Hepatocyte (in vitro differentiated cells): ENCODE measurements at regions not wholly inside any gene's neighbourhood (a gene's known extent, or its start where the extent isn't known, plus 50 kb on each side); places are given as distances from the start of the nearest gene placed in this dataset.

Source experiments
- DNase-seq: peaks from one replicate; pipeline ENCODE4 v3.0.0-alpha.2; 2016; ENCODE audit warnings: low spot score
- H2AFZ ChIP-seq: fragments of 200-600 bp; sonication (generic); 2 replicates; pipeline ENCODE4 v1.6.0; 2016; ENCODE audit warnings: antibody characterized with exemption, mild to moderate bottlenecking
- H3K27ac ChIP-seq: fragments of 200-600 bp; sonication (generic); 2 replicates; pipeline ENCODE4 v1.5.1; 2016; ENCODE audit warnings: mild to moderate bottlenecking
- H3K27me3 ChIP-seq: fragments of 200-600 bp; sonication (generic); 2 replicates; pipeline ENCODE4 v1.6.1; 2016
- H3K36me3 ChIP-seq: fragments of 200-600 bp; sonication (generic); replicated peaks from 2 replicates; pipeline ENCODE4 v1.5.1; 2016; ENCODE audit warnings: low read depth; ENCODE audit not compliant: insufficient read depth
- H3K4me1 ChIP-seq: fragments of 200-600 bp; sonication (generic); 2 replicates; pipeline ENCODE4 v1.5.1; 2016; ENCODE audit warnings: mild to moderate bottlenecking, moderate library complexity; ENCODE audit not compliant: insufficient read depth
- H3K4me2 ChIP-seq: fragments of 200-600 bp; sonication (generic); 2 replicates; pipeline ENCODE4 v1.6.0; 2016
- H3K4me3 ChIP-seq: fragments of 200-600 bp; sonication (generic); 2 replicates; pipeline ENCODE4 v1.5.1; 2016; ENCODE audit warnings: mild to moderate bottlenecking
- H3K79me2 ChIP-seq: fragments of 200-600 bp; sonication (generic); 2 replicates; pipeline ENCODE4 v1.6.0; 2017; ENCODE audit warnings: mild to moderate bottlenecking
- H3K9me2 ChIP-seq: fragments of 200-600 bp; sonication (generic); replicated peaks from 2 replicates; pipeline ENCODE4 v1.6.0; 2017; ENCODE audit warnings: mild to moderate bottlenecking; ENCODE audit not compliant: insufficient read depth
- H3K9me3 ChIP-seq: fragments of 200-600 bp; sonication (generic); 2 replicates; pipeline ENCODE4 v1.5.1; 2016; ENCODE audit warnings: low read depth, mild to moderate bottlenecking
- H4K20me1 ChIP-seq: fragments of 200-600 bp; sonication (generic); 2 replicates; pipeline ENCODE4 v1.6.0; 2016; ENCODE audit warnings: mild to moderate bottlenecking; ENCODE audit not compliant: insufficient read depth, poor library complexity, severe bottlenecking
- EZH2 ChIP-seq: fragments of 200-600 bp; sonication (generic); IDR thresholded peaks from 2 replicates; pipeline ENCODE4 v1.6.1; 2016; ENCODE audit warnings: antibody characterized with exemption, mild to moderate bottlenecking, borderline replicate concordance
- EZH2phosphoT487 ChIP-seq: fragments of 200-600 bp; sonication (generic); IDR thresholded peaks from one replicate; pipeline ENCODE4 v1.6.1; 2018; ENCODE audit warnings: antibody characterized with exemption, mild to moderate bottlenecking, low read depth, moderate library complexity; ENCODE audit not compliant: unreplicated experiment, severe bottlenecking
- WGBS: methylation state at CpG from one replicate; pipeline ENCODE4 v1.1.6; 2016; ENCODE audit warnings: low lambda C conversion rate; ENCODE audit errors: missing lambda C conversion rate; 5-methylcytosine and 5-hydroxymethylcytosine counted together
- TF ChIP-seq, protein P1 (sequence below): fragments of 200-600 bp; sonication (generic); IDR thresholded peaks from 2 replicates; pipeline ENCODE4 v1.5.1; 2016; ENCODE audit warnings: antibody characterized with exemption, mild to moderate bottlenecking; ENCODE audit not compliant: poor library complexity

DNA sequence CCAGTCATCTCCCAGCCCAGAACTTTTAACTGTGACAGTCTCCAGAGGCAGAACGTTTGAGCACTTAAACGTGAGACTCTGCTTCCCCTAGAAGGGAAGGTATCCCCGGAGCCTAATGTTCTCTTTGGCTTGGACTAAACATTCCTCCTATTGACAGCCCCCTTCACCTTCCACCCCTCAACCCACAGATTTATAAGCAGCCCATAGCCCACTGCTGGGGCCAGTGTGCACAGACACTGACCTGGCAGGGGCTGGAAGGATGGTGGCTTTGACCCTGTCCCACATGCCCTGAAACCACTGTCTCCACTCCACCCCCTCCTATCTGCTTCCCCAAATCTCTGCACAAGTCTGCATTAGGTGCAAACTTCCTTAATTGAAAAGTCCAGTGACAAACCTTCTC, 715.0 kb upstream of the IGFBP3 start:
- WGBS = 46% methylated on average over 3 of the region's 3 CpGs
- H3K4me2 ChIP-seq = no peak overlapping the region
- H3K27me3 ChIP-seq = no peaks in the 10 kb centered on the region
- H4K20me1 ChIP-seq = no peaks in the 10 kb centered on the region
- DNase-seq = no peak
- H2AFZ ChIP-seq = no peak overlapping the region
- H3K36me3 ChIP-seq = no peaks in the 10 kb centered on the region
- H3K9me2 ChIP-seq = no peaks in the 10 kb centered on the region
- no peak overlapping the region for H3K27ac ChIP-seq
- no peaks in the 10 kb centered on the region for H3K9me3 ChIP-seq
- TF ChIP-seq EZH2phosphoT487 (no peak), EZH2 (no peak)
- TF ChIP-seq, protein P1, sequence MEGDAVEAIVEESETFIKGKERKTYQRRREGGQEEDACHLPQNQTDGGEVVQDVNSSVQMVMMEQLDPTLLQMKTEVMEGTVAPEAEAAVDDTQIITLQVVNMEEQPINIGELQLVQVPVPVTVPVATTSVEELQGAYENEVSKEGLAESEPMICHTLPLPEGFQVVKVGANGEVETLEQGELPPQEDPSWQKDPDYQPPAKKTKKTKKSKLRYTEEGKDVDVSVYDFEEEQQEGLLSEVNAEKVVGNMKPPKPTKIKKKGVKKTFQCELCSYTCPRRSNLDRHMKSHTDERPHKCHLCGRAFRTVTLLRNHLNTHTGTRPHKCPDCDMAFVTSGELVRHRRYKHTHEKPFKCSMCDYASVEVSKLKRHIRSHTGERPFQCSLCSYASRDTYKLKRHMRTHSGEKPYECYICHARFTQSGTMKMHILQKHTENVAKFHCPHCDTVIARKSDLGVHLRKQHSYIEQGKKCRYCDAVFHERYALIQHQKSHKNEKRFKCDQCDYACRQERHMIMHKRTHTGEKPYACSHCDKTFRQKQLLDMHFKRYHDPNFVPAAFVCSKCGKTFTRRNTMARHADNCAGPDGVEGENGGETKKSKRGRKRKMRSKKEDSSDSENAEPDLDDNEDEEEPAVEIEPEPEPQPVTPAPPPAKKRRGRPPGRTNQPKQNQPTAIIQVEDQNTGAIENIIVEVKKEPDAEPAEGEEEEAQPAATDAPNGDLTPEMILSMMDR = no peak
- H3K4me1 ChIP-seq = no peaks in the 10 kb centered on the region
- H3K4me3 ChIP-seq = no peak overlapping the region
- no peaks in the 10 kb centered on the region for H3K79me2 ChIP-seq

DNA sequence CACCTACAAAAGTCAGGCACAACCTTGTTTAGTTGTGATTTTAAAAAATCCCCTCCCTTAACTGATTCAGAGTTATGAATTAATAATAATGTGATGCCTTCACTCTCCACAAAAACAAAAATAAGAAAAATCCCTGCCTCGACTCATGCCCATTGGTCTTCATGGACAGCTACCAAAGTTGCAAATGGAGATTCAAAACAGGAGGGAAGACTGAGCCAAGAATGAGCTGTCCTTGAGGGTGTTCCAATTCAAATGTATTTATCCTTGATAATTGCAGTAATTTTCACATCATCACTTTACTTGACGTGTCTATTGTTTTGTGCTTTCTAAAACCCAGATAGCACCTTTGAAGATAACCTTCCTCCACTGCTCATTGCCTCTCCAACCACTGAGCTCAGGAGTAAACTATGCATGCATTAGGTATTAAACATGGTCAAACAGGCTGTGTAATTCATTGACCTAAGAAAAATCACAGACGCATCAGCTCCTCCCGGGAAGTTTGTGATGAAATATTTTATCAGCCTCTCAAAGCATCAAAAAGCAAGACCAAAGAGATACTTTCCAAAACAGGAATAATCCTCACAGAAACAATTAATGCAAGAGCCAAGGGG, 712.7 kb upstream of the IGFBP3 start:
- Histone ChIP-seq H4K20me1 (no peaks in the 10 kb centered on the region), H3K9me2 (no peaks in the 10 kb centered on the region), H2AFZ (no peak overlapping the region), H3K36me3 (no peaks in the 10 kb centered on the region), H3K4me2 (no peak overlapping the region), H3K4me1 (peaks cover 3% of the 10 kb centered on the region), H3K27me3 (no peaks in the 10 kb centered on the region), H3K79me2 (no peaks in the 10 kb centered on the region), H3K4me3 (no peak overlapping the region), H3K27ac (no peak overlapping the region), H3K9me3 (no peaks in the 10 kb centered on the region)
- TF ChIP-seq EZH2 (no peak), EZH2phosphoT487 (no peak)
- TF ChIP-seq, protein P1 = no peak
- WGBS = 56% methylated on average over 4 of the region's 4 CpGs
- no peak for DNase-seq

GRCh38 chr7:46633200-46633599, 712.1 kb upstream of the IGFBP3 start:
- no peaks in the 10 kb centered on the region for H3K36me3 ChIP-seq
- H3K4me1 ChIP-seq = peaks cover 3% of the 10 kb centered on the region
- 79% methylated on average over 2 of the region's 2 CpGs for WGBS
- H3K4me3 ChIP-seq = no peak overlapping the region
- H3K27me3 ChIP-seq = no peaks in the 10 kb centered on the region
- H2AFZ ChIP-seq = no peak overlapping the region
- no peak for DNase-seq
- H3K9me3 ChIP-seq = no peaks in the 10 kb centered on the region
- no peak overlapping the region for H3K4me2 ChIP-seq
- H3K79me2 ChIP-seq = no peaks in the 10 kb centered on the region
- H3K9me2 ChIP-seq = no peaks in the 10 kb centered on the region
- H3K27ac ChIP-seq = no peak overlapping the region
- no peak for TF ChIP-seq EZH2phosphoT487
- TF ChIP-seq, protein P1 = no peak
- no peak for TF ChIP-seq EZH2
- H4K20me1 ChIP-seq = no peaks in the 10 kb centered on the region

GRCh38 chr7:46630031-46630430, 709.0 kb upstream of the IGFBP3 start:
- peak overlapping the region; percentile 41 for H3K27ac ChIP-seq
- WGBS = 38% methylated on average over 2 of the region's 2 CpGs
- H3K9me3 ChIP-seq = no peaks in the 10 kb centered on the region
- H2AFZ ChIP-seq = no peak overlapping the region
- no peaks in the 10 kb centered on the region for H3K36me3 ChIP-seq
- H3K9me2 ChIP-seq = no peaks in the 10 kb centered on the region
- peak; percentile 29 for DNase-seq
- TF ChIP-seq, protein P1 = no peak
- TF ChIP-seq EZH2 = no peak
- no peak for TF ChIP-seq EZH2phosphoT487
- H3K4me3 ChIP-seq = no peak overlapping the region
- H3K4me2 ChIP-seq = no peak overlapping the region
- H3K79me2 ChIP-seq = no peaks in the 10 kb centered on the region
- peaks cover 13% of the 10 kb centered on the region for H3K4me1 ChIP-seq
- no peaks in the 10 kb centered on the region for H3K27me3 ChIP-seq
- no peaks in the 10 kb centered on the region for H4K20me1 ChIP-seq
